NCI-H1436 treated with DMSO at 0.1 percent for 48 hours (cell line): ENCODE measurements at regions not wholly inside any gene's neighbourhood (a gene's known extent, or its start where the extent isn't known, plus 50 kb on each side); places are given as distances from the start of the nearest gene placed in this dataset.

Source experiments
- DNase-seq: peaks from one replicate; lab custom pipeline; 2025; lab: John Stamatoyannopoulos, UW

DNA sequence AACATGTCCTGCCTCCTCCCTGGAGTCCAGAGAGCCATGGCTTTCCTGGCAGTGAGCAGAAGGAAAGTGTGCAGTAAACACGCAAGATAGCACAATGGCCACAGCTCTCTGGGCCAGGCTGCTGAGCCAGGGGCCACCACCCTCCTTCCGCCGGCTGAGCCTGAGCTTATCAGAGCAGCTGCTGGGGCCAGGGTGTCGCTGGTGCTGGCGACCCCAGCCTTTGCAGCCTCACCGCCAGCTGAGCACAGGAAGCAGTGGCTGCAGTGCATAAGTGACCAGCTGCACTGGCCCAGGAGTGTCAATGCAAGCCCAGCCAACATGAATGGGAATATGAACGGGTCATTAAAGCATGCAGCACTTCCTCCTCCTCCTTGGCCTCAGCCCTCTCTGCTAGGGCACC is 172.0 kb downstream of the ZFP36L2 start:
- DNase-seq: no peak

DNA sequence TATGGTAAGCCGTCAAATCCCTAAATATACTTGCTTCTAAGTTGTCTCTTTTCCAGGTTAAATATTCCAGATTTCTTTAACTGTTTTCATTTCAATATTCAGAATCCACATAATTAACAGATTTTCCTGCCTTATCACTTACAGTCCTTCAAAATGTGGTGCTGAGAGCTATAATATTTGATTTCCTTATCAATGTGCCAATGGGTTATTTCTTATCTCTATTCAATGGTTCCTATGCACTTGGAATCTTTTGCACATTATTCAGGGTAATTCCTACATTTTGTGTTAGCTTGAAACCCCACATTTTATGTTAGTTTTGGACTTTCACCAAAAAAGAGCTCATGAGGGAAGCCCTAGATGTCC is 173.5 kb downstream of the ZFP36L2 start:
- no peak for DNase-seq

DNA sequence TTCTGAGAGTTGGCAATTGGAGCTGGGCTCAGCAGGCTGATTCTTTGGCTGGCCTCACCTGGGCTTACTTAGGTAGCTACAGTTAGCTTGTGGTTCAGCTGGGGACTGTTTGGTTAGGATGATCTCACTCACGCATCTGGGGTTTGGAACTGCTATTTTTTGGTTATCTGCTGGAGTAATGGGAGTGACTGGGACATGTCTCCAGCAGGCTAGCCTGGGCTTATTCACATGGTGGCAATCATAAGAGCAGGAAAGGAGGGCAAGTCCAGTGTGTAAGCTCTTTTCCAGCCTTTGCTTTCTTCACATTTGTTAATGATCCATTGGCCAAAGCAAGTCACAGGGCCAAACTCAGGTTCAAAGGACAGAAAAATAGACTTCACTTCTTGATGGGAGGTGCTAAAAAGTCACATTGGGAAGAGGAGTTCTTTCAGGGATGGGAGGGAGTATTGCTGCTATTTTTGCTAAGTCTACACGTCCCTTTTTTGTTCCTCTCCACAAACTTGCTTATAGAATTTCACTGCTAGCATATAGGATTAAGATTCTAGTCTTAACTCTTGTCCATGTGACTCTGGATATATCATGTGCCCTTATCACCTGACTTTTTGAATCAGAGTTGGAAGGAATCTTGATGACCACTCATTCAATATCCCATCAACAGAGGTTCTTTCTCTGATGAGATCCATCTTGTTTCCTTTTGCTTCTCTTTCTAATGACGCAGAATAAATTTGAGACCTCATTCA is 174.0 kb downstream of the ZFP36L2 start:
- no peak for DNase-seq

DNA sequence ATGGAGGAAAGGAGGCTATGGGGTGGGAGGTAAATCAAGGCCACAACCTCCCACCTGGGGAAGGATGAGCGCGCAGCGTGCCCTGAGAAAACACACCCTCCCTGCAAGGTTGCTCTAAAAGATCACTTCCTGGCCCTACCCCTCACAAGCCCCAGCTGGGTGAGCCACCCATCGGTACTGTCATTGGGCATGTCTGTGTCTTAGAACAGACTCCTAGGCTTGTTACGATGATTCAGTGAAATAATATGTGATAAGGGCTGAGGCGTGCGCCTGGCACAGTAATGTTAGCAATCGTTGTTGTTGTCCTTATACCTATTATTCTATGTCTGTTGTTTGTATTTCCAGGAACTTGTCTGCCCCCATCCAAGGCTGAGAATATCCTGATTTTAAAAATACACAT is 175.1 kb downstream of the ZFP36L2 start:
- no peak for DNase-seq

DNA sequence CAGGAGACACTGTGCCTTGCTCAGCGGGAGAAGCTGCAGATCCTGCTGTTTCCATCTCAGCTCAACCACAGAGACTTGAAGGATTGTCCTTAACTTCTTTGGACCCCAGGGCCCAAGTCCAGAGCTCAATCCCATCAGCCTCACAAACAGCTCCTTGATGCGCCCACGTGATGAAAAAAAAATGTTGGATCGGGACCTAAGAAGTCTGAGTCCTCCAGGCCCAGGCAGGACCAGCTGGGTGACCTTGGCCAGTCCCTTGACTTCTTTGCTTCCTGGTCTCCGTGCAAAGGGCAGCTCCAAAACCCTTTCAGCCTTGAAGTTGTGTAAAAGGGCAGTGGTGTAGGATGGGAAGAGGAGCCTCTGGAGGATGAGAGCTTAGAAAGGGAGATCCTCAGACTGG is 175.5 kb downstream of the ZFP36L2 start:
- DNase-seq: no peak

DNA sequence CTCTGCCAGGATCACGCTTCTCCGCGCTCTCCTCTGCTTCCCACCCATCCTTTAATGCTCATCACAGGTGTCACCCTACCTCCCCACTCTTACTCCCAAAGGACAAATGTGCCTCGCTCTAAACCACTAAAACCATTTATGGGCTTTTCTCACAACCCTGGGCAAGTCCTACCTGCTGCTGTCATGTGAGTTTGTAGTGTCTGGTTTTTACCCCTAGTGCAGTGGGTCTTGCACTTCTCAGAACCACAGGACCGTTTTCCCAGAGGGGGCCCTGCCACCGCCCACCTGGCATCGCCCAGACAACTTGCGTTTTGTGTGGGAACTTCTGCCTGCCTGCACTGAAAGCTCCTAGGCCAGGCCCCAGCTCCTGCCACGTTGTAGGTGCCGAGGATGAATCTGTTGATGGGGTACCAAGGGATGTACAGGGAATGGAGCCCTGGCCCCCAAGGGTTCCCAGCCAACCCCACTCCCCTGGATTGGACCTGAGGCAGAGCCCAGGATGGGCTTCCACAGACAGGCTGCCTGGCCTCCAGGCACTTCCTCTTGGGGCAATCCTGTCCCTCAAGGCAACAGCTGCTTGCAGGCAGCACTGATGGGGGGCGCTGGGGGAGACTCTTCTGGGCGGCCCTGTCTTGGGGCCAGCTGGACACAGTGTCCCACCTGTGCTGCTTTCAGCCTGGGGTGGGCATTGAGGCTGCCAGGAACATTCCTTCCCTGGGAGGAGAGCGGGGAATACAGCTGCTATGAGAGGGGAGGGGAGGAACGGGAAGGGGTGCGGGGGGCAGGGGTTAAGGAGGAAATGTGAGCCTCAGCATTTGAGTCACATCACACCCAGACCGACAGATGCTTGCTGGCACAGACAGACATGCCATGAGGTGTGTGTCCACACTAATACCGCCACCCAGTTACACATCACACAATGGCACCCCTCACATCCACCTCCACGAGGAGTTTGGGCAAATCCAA is 176.3 kb downstream of the ZFP36L2 start:
- no peak for DNase-seq

DNA sequence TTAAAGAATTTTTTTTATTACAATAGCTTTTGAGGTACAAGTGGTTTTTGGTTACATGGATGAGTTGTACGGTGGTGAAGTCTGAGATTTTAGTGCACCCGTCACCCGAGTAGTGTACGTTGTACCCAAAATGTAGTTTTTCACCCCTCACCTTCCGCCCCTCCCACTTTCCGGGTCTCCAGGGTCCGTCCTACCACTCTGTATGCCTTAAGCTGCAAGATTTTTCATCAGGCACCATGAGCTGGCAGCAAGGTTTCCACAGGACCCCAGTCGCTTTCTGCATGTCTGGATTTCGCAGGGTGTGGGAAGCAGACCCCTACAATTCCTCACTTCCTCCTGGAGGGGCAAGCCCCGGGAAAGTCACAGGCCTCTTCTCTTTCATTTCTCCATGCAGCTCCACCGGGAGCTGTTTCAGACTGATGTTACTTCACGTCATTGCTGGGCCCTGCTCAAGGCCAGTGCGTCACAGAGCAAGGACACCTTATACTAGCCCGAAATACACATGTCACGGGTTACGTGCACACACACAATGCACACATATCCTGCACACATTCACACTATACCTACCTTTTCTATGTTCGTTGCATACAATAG is 179.1 kb downstream of the ZFP36L2 start:
- no peak for DNase-seq

DNA sequence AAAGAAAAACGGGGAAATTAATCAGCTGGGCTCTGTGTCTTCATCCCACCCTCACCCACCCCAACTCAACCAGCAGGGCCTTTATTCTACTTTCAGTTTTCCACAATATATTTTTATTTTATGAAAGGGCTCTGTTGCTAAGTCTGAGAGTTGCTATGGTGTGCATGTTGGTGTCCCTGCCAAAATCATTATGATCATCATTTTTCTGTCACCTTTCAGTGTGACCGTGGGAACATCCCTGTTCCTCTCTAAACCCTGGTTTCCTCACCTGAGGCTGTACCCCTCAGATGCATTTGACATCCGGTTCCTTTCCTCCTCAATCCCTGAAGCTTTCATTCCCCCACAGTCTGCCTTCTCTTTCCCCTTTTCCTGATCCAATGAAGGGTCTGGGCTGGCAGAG is 180.5 kb downstream of the ZFP36L2 start:
- no peak for DNase-seq

DNA sequence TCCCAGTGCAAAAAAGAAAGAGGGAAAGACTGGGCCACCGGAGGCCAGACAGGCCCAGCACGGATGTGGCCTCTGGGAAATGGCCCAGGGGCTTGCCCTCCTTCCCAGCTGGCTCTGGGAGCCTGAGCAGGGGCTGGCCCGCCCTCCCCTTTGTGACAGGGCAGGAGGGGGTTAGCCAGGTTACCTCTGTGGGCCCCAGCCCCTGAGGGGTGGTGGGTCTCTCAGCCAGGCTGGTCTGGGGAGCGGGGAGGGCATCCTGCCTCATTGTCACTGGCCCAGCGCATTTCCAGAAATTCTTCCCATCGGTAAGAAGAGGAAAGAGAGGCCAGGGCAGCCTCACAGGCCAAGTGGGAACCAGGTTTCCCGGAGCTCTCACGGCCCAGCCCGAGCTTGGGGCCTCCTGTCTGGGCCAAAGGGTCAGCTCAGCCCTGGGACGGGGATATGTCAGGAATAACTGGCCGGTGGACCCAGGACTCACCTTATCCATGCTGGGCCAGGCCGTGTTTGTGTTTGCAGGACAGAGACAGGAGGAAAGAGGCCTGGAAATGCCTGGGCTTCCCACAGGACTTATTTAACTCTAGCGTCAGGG is 182.2 kb downstream of the ZFP36L2 start:
- no peak for DNase-seq

DNA sequence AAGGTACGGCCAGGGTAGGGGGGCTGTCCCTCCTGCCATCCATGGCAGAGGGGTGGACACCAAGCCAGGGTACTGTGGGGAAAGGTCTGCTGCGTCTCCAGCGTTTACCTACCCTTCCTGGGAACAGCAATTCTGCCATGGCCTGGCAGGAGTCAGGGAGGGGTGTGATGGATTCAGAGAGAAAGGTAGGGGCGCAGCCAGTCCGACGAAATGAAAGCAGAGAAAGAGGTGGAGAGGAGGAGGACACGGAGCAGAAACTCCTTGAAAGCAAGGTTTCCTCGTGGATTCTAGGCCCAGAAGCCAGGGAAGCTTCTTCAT is 182.9 kb downstream of the ZFP36L2 start:
- no peak for DNase-seq

DNA sequence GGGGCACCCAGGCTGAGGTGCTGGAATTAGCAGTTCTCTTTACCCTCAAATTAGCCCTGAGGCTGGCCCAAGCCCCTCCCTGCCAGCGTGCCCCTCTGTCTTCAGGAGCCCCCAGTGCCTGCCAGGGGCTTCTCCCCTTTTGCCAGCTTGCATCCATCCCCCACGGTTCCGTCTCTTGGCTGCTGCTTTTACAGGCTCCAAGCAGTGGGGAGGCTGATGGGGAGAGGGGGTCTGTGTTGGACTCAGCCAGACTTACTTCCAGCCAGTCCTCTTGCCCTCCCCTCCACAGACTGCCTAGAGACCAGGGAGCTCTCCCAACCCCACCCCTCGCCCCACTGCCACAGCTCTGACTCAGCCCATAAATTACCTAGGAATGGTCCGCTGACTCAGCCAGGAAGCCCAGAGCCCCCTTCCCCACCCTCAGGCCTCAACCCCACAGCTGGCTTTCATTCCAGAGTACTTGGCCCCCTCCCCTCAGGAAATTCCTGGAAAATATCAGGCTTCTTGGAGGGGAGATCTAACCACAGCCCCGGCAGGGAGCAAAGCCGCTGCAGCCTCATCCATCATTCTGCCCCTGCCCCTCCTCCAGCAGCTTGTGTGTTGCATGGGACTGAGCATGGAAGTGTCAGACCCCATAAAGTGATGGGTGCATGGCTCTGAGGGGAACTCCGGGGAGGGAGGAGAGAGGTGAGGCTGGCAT is 184.6 kb downstream of the ZFP36L2 start:
- DNase-seq: no peak

DNA sequence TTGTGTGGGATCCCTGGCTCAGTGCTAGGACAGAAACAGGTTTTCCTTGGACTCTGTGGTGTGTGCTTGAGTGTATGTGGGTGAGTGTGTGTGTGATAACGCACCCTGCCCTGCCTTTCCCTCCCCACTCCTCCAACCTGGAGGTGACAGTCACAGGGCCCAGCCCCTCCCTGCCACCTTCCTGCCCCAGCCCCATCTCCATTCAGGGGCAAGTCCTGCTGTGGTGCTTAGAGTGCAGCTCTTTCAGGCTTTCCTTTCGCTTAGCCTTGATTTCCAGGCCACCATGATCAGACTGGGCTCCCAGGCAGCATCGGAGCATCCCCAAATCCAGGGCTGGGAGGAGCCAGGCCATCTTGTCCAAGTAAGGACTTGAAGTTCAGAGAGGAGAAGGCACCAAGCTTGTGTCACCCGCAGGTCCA is 185.2 kb downstream of the ZFP36L2 start:
- DNase-seq: no peak

DNA sequence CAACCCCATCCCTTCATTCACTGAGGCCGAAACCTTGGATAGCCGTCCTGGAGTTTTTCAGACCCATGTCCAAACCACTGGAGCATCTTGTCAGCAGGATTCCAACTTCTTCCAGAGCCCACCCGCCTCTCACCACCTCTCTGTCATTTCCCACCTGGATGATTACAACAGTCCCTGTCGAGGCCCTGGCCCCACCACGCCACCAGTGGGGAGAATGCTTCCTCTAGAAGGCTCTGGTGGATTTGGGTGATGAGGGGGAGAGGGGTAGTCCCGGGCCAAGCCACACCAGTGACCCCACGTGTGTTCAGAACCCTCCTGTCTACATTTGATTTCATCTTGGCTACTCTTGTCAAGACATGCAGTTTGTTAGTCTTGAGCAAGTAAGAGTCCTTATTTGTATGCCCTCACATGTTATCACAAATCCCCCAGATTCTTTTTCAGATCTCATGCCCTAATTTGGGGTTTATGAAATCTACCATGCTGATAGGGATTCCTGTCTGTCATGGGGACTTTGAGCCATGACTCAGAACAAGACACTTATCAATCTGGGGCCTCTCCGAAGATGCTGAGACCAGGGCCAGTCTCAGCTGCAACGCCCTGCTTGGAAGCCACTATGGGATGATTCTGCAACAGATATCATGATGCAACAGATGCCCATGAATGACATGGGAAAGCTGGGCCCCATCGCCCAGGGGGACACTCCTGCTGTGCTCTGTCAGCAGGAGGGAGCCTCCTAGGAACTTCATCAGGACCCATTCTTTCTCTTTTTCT is 186.1 kb downstream of the ZFP36L2 start:
- DNase-seq: no peak

DNA sequence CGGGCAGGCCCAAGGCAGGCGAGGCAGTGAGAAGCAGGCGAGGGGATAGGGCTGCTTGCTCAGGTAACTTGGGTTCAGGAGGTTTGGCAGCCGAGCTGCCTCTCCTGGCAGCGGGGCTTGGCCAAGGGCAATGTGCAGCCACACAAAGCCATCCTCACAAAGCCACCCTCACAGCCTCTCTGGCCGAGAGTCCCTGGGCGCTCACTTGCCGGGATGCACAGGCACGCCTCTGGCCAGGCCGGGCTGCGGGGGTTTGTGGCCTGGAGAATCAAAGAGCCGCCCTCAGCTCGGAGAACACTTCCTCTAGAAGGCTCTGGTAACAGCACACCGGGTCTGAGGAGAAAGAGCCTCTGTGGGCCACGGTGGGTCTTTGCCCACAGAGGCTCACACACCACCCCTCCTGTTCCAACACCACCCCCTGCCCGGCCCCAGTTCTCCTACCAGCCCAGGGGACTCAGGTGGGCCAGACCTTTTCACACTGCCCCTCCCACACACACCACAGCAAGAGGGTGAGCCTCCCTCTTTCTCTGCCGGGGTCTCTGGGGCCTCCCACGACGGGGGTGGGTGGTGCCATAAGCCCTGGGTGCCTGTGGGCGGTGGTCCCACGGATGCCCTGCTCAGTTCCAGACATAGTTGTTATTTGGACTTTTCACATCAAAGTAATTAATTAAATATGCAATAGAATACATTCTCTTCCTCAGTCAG is 186.9 kb downstream of the ZFP36L2 start:
- no peak for DNase-seq

DNA sequence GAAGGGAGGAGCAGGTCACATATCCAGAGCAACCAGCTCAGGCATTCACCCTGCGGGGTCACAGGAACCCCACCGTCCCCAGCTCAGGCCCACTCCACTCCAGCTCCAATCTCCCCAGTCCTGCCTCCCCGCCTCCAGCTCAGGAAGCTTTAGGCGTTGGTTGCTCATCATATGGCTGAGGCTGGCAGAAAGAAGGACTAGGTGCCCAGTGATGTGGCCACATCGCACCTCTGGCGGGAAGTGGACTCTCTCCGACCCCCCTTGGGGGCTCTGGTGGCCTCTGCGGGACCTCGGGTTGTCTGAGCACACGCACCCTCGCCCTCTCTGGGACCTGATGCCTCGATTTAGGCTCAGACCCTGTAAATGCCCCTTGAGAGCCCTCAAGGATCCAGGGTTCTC is 187.7 kb downstream of the ZFP36L2 start:
- no peak for DNase-seq

DNA sequence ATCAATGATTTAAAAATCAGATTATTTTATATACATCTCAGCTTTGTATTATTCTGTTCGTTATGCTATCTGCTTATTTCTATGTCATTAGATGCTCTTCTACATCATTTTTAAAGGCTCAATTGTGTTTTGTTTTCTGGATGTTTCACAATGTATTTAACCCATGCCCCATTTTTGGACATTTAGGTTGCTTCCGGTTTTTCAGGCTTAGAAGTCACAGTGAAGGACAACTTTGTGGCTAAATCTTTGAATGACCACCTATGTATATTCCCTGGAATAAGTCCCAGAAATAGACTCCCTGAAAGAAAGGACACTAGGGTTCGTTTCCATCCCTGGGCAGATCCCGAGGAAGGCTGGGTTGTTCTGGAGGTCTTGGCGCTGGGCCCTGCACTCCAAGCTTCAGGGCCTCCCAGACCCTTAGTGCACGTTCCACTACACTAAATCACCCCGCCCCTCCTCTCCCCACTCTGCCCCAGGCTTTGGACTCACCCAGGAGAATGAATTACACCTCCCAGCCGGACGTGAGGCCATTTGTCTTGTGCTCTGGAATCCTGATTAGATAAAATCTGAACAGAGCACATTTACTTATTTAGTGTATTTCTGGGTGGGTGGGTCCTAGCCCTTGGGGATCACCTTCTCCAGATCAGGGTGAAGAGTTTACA is 188.2 kb downstream of the ZFP36L2 start:
- no peak for DNase-seq

DNA sequence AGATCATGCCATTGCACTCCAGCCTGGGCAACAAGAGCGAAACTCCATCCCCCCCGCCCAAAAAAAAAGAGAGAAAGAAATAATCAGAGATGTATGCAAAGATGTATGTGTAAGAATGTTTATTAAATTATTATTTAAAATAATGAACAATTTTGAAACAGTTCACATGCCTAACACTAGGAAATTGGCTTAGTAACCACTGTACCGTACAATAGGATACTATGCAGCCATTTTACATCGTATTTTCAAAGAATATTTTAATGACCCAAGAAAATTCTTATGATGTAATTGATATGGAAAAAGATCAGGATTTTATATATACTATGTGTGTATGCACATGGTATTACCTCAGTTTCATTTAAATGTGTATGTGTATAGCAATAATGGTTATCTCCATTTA is 190.5 kb downstream of the ZFP36L2 start:
- DNase-seq: no peak

DNA sequence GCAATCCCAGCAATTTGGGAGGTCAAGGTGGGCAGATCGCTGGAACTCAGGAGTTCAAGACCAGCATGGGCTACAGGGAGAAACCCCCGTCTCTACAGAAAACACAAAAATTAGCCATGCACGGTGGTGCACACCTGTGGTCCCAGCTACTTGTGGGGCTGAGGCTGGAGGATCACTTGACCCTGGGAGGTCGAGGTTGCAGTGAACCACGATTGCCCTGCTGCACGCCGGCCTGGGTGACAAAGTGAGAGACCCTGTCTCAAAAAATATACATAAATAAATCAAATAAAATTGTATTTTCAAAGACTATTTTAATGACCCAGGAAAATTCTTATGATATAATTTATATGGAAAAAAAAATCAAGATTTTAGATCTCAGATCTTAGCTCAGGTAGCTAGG is 191.5 kb downstream of the ZFP36L2 start:
- no peak for DNase-seq

DNA sequence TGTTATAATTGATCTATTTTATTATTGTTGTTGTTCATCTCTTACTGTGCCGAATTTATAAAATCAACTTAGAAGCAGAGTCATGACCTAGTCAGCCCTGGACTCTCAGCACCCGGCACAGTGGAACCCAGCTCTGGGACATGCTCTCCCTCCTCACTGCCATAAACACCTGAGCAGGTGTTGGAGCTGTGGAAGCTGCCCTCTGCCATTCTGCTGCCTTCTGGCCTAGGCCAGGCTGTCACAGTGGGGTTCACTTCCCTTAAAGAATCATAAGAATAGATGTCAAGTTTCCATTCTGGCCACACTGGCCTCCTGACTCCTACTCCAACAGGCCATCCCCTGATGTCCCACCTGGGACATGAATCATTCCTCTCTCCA is 192.2 kb downstream of the ZFP36L2 start:
- DNase-seq: no peak
